ENCODE measurements at regions not wholly inside any gene's neighbourhood (a gene's known extent, or its start where the extent isn't known, plus 50 kb on each side); places are given as distances from the start of the nearest gene placed in this dataset.

DNA sequence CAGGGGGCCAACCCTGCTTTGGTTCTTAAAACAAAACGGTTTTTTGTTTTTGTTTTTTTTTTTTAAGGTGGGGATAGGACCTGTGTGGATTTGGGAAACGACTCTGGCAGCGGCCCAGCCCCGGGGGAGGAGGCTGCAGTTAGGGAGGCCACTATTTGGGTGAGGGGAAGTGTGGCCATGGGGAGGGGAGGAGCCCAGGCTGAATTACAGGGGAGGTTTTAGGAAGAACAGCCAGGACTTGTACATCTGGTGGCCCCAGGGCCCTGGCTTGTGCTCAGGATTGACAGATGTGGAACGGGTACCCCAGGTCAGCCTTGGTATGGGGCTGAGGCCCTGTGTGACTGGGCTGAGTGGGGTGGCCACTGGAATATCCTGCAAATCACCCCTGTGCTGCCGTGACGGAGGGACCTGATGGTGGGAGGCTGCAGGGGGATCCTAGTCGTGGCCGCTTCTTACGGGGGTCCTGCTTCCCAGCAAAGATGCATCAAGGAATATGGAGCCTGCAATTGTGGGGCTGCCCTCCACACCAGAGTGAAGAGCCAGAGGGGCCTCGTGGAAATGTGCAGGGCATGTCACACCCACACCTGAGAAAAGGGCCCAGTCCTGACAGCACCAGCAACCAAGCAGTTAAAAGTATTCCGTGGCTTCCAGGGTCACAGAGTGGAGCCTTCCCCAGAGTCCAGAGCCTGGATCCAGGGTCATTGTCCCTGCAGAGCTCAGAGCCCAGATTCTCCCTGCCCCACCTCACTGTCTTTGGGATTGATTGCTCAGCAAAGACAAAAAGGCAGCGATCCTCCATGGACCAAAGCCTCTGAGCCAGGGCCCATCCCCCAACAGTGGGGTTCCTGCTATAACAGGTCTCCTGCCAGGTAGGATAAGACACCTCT, 55.2 kb upstream of the WNT7B start:
- TF ChIP-seq, protein P1, sequence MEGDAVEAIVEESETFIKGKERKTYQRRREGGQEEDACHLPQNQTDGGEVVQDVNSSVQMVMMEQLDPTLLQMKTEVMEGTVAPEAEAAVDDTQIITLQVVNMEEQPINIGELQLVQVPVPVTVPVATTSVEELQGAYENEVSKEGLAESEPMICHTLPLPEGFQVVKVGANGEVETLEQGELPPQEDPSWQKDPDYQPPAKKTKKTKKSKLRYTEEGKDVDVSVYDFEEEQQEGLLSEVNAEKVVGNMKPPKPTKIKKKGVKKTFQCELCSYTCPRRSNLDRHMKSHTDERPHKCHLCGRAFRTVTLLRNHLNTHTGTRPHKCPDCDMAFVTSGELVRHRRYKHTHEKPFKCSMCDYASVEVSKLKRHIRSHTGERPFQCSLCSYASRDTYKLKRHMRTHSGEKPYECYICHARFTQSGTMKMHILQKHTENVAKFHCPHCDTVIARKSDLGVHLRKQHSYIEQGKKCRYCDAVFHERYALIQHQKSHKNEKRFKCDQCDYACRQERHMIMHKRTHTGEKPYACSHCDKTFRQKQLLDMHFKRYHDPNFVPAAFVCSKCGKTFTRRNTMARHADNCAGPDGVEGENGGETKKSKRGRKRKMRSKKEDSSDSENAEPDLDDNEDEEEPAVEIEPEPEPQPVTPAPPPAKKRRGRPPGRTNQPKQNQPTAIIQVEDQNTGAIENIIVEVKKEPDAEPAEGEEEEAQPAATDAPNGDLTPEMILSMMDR (IDR thresholded peaks at IDR 0.05): no peak
- TF ChIP-seq POLR2A (IDR thresholded peaks at IDR 0.05): no peak

Data from thyroid gland (tissue), 4 donors.